ENCODE measurements at regions not wholly inside any gene's neighbourhood (a gene's known extent, or its start where the extent isn't known, plus 50 kb on each side); places are given as distances from the start of the nearest gene placed in this dataset.

DNA sequence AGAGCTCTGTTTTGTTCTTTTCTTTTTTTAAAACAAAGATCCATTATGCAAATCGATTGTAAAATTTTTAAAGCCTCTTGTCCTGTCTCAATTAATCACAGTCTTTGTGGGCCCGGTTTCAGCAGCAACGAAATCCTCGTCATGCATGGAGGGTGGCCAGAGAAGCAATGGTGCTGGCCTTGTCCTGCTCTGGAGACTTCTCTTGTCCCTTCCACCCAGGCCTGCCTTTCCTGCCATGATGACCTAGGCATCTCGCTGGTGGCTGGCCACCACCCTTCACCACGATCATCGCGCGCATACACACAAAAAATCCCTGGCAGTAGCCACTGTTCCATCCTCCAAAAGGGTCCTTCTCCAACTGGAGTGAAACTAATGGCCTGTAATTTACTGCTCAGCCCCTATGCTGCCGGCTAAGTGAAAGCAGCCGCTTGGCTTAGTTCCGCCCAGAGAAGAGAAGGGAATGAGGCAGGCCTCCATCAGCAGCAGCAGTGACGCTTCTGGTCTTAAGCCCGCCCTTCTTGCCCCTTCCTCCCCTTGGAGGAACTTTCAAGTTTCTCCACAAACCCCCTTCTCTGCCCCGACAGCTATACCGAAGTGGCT lies 309.5 kb downstream of the NPHP4 start:
- TF ChIP-seq, protein P1, sequence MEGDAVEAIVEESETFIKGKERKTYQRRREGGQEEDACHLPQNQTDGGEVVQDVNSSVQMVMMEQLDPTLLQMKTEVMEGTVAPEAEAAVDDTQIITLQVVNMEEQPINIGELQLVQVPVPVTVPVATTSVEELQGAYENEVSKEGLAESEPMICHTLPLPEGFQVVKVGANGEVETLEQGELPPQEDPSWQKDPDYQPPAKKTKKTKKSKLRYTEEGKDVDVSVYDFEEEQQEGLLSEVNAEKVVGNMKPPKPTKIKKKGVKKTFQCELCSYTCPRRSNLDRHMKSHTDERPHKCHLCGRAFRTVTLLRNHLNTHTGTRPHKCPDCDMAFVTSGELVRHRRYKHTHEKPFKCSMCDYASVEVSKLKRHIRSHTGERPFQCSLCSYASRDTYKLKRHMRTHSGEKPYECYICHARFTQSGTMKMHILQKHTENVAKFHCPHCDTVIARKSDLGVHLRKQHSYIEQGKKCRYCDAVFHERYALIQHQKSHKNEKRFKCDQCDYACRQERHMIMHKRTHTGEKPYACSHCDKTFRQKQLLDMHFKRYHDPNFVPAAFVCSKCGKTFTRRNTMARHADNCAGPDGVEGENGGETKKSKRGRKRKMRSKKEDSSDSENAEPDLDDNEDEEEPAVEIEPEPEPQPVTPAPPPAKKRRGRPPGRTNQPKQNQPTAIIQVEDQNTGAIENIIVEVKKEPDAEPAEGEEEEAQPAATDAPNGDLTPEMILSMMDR (IDR thresholded peaks at IDR 0.05) = no peak
- TF ChIP-seq POLR2A (IDR thresholded peaks at IDR 0.05) = no peak
